Type B pancreatic cell (in vitro differentiated cells): ENCODE measurements at regions not wholly inside any gene's neighbourhood (a gene's known extent, or its start where the extent isn't known, plus 50 kb on each side); places are given as distances from the start of the nearest gene placed in this dataset.

Experiments used
- DNase-seq: peaks from one replicate; pipeline ENCODE4 v3.0.0; 2021; ENCODE audit warnings: mixed read lengths; ENCODE audit not compliant: unreplicated experiment; ENCODE audit errors: extremely low spot score
- H3K27ac Mint-ChIP-seq: 2 replicates; pipeline ENCODE4 v1.8.0; 2021; ENCODE audit warnings: mild to moderate bottlenecking, mixed read lengths
- H3K27me3 Mint-ChIP-seq: 2 replicates; pipeline ENCODE4 v1.8.0; 2021; ENCODE audit warnings: mixed read lengths
- H3K36me3 Mint-ChIP-seq: 2 replicates; pipeline ENCODE4 v1.8.0; 2021; ENCODE audit warnings: mixed read lengths
- H3K4me1 Mint-ChIP-seq: one replicate; pipeline ENCODE4 v1.8.0; 2021; ENCODE audit warnings: mixed read lengths; ENCODE audit not compliant: unreplicated experiment
- H3K4me3 Mint-ChIP-seq: 2 replicates; pipeline ENCODE4 v1.8.0; 2021; ENCODE audit warnings: mild to moderate bottlenecking, mixed read lengths
- H3K9me3 Mint-ChIP-seq: 2 replicates; pipeline ENCODE4 v1.8.0; 2021; ENCODE audit warnings: mixed read lengths
- CTCF ChIP-seq: fragments of 200-600 bp; sonication (generic); conservative IDR thresholded peaks from 2 replicates; pipeline ENCODE4 v1.5.0; 2021; ENCODE audit warnings: antibody characterized with exemption, mild to moderate bottlenecking

- Mint-ChIP-seq H3K4me1 (peaks cover 24% of the 10 kb centered on the region), H3K27me3 (no peaks in the 10 kb centered on the region), H3K36me3 (no peaks in the 10 kb centered on the region), H3K27ac (no peak overlapping the region), H3K9me3 (no peaks in the 10 kb centered on the region), H3K4me3 (peak overlapping the region; percentile 15)
- TF ChIP-seq CTCF: no peak
- DNase-seq: no peak
These were observed 943.3 kb upstream of the FANCL start for GRCh38 chr2:59184276-59185020.

DNA sequence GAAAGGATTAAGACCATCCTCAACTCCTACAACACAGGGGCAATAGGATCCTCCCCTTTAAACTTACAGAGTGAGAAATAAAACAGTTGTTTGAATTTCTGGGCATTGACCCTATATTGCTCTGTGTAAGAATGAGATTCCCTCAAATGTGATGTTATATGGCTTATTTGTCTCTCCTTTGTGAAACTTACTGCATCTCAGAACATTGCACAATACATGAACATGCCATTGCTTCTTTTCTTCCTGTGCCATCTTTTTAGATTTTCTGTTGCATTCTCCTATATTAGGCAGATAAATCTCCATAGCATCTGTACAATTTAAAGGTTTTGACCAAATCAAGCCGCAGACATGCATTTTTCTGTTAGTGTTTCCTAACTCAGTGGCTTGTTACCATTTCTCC lies 941.9 kb upstream of the FANCL start:
- no peaks in the 10 kb centered on the region for H3K36me3 Mint-ChIP-seq
- no peak overlapping the region for H3K27ac Mint-ChIP-seq
- no peak for DNase-seq

DNA sequence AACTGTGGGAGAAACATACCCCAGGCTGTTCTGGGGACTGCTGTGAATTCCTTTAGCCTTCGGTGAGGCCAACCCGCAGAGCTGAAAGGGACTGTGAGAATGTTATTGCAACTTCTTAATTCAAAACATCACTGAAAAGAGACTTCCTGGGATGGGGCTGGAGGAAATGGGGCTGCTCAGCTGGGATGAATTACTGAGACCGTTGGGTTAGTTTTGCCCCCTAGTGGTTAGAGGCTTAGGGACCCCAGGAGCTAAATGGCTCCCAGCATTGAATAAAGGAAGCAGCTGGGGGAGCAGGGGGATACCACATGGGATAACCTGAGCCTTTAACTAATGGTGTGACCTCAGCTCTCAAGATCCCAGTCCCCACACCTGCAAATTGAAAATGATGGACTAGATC lies 941.1 kb upstream of the FANCL start:
- Mint-ChIP-seq H3K9me3 (no peaks in the 10 kb centered on the region), H3K27ac (no peak overlapping the region), H3K4me3 (no peak overlapping the region), H3K36me3 (no peaks in the 10 kb centered on the region), H3K4me1 (peaks cover 30% of the 10 kb centered on the region), H3K27me3 (no peaks in the 10 kb centered on the region)
- DNase-seq: no peak
- TF ChIP-seq CTCF: peak; percentile 73

More for the DNA sequence above, 941.9 kb upstream of the FANCL start:
- no peak for TF ChIP-seq CTCF
- H3K4me3 Mint-ChIP-seq: no peak overlapping the region
- H3K9me3 Mint-ChIP-seq: no peaks in the 10 kb centered on the region
- H3K27me3 Mint-ChIP-seq: no peaks in the 10 kb centered on the region
- peaks cover 24% of the 10 kb centered on the region for H3K4me1 Mint-ChIP-seq

GRCh38 chr2:59181347-59181746 lies 940.2 kb upstream of the FANCL start:
- Mint-ChIP-seq H3K27ac (no peak overlapping the region), H3K9me3 (no peaks in the 10 kb centered on the region), H3K36me3 (no peaks in the 10 kb centered on the region), H3K4me1 (peaks cover 30% of the 10 kb centered on the region), H3K27me3 (no peaks in the 10 kb centered on the region), H3K4me3 (no peak overlapping the region)
- DNase-seq: no peak
- TF ChIP-seq CTCF: no peak

DNA sequence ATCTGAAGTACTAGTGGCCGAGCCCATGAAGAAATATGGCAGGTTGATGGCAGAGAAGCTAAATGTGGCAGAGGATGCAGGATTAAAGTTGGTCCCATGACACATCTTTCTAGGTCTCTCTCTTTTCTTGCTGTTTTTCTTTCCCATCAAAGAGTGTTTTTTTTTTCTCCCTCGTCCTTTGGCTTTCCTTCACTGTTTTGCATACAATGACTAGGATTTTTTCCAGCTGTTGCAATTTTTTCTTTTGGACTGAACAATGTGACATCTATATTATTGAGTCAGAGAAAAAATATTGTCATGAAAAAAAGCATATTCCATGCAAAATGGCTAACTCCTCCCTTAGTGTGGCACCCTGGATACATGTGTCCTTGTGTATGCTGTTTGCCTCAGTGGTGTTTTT lies 939.5 kb upstream of the FANCL start:
- no peak overlapping the region for H3K4me3 Mint-ChIP-seq
- no peaks in the 10 kb centered on the region for H3K27me3 Mint-ChIP-seq
- no peak for DNase-seq
- H3K9me3 Mint-ChIP-seq: no peaks in the 10 kb centered on the region
- TF ChIP-seq CTCF: no peak
- H3K4me1 Mint-ChIP-seq: peaks cover 30% of the 10 kb centered on the region
- H3K27ac Mint-ChIP-seq: no peak overlapping the region
- H3K36me3 Mint-ChIP-seq: no peaks in the 10 kb centered on the region
